H1 (cell line): ENCODE measurements at regions not wholly inside any gene's neighbourhood (a gene's known extent, or its start where the extent isn't known, plus 50 kb on each side); places are given as distances from the start of the nearest gene placed in this dataset.

ENCODE experiments used
- CHD2 ChIP-seq: IDR thresholded peaks from 2 replicates; pipeline ENCODE4 v1.6.1; 2012; ENCODE audit warnings: low read length, improper control_type of control experiment
- CHD7 ChIP-seq: fragments of 300-600 bp; sonication (generic); IDR thresholded peaks from 2 replicates; pipeline ENCODE4 v1.7.1; 2012; ENCODE audit warnings: low read length, moderate library complexity, mild to moderate bottlenecking, inconsistent platforms; ENCODE audit not compliant: insufficient replicate concordance

GRCh38 chr9:21558615-21559401, 76.7 kb upstream of the IFNE start (continued):
- TF ChIP-seq CHD7 (no peak), CHD2 (no peak)
- TF ChIP-seq, all 59 proteins: peak for 0
